SK-N-SH (cell line): ENCODE measurements at regions not wholly inside any gene's neighbourhood (a gene's known extent, or its start where the extent isn't known, plus 50 kb on each side); places are given as distances from the start of the nearest gene placed in this dataset.

Source experiments
- CTCF ChIA-PET: fragments of 300-600, 350-600 bp; formaldehyde crosslinking; extraction: SDS; loops from one replicate; lab custom pipeline; 2021; lab: Yijun Ruan, JAX
- POLR2A ChIA-PET: fragments of 350-600 bp; sonication (Branson Sonifier 250); formaldehyde crosslinking; extraction: SDS; loops from one replicate; lab custom pipeline; 2020; ENCODE audit warnings: antibody characterized with exemption, inconsistent platforms; lab: Yijun Ruan, JAX
- DNase-seq: peaks from one replicate; pipeline ENCODE4 v3.0.0; 2012
- H2AFZ ChIP-seq: fragments of 200-600 bp; sonication (generic); 2 replicates; pipeline ENCODE4 v1.8.1; 2016; ENCODE audit warnings: antibody characterized with exemption, mild to moderate bottlenecking, low read depth
- H3F3A ChIP-seq: fragments of 200-600 bp; sonication (generic); replicated peaks from 2 replicates; pipeline ENCODE3; 2016; ENCODE audit warnings: antibody characterized with exemption, mild to moderate bottlenecking; ENCODE audit not compliant: insufficient read depth
- H3K27ac ChIP-seq, 2 experiments: fragments of 200-500 bp in 1 of 2; fragments of 200-600 bp in 1 of 2; sonication (Bioruptor generic) in 1 of 2; sonication (generic), shearing (Covaris generic) in 1 of 2; 2 replicates each; pipeline versions ENCODE4 v1.5.1 to v1.6.1; 2014 to 2016; ENCODE audit warnings: low read depth in 2 of 2, inconsistent platforms in 1 of 2, low read length in 1 of 2, mild to moderate bottlenecking in 1 of 2, mixed read lengths in 1 of 2
- H3K27me3 ChIP-seq: fragments of 200-600 bp; sonication (generic), shearing (Covaris generic); 2 replicates; pipeline ENCODE4 v1.6.1; 2016; ENCODE audit warnings: mixed run types; ENCODE audit not compliant: insufficient read depth
- H3K36me3 ChIP-seq, 2 experiments: fragments of 200-500 bp in 1 of 2; fragments of 200-600 bp in 1 of 2; sonication (Bioruptor generic) in 1 of 2; sonication (generic) in 1 of 2; replicated peaks in 1 of 2; 2 replicates each; pipeline versions ENCODE3 to v1.5.1; 2014 to 2016; ENCODE audit warnings: low read length in 1 of 2, mild to moderate bottlenecking in 1 of 2; ENCODE audit not compliant: insufficient read depth in 2 of 2, control insufficient read depth in 1 of 2
- H3K4me1 ChIP-seq, 2 experiments: fragments of 200-500 bp in 1 of 2; fragments of 200-600 bp in 1 of 2; sonication (Bioruptor generic) in 1 of 2; sonication (generic), shearing (Covaris generic) in 1 of 2; 2 replicates each; pipeline versions ENCODE4 v1.5.1 to v1.6.1; 2014 to 2016; ENCODE audit warnings: low read depth in 1 of 2, low read length in 1 of 2, mixed run types in 1 of 2; ENCODE audit not compliant: insufficient read depth in 2 of 2, control insufficient read depth in 1 of 2
- H3K4me2 ChIP-seq: fragments of 200-600 bp; sonication (generic), shearing (Covaris generic); 2 replicates; pipeline ENCODE4 v1.6.1; 2017; ENCODE audit warnings: mixed run types
- H3K4me3 ChIP-seq, 2 experiments: fragments of 200-500 bp in 1 of 2; fragments of 200-600 bp in 1 of 2; sonication (Bioruptor generic) in 1 of 2; sonication (generic), shearing (Covaris generic) in 1 of 2; 2 replicates each; pipeline versions ENCODE4 v1.5.1 to v1.8.1; 2014 to 2016; ENCODE audit warnings: low read depth in 2 of 2, inconsistent platforms in 1 of 2, low read length in 1 of 2, mild to moderate bottlenecking in 1 of 2, mixed read lengths in 1 of 2, moderate library complexity in 1 of 2
- H3K79me2 ChIP-seq: fragments of 200-600 bp; sonication (generic); 2 replicates; pipeline ENCODE4 v1.8.1; 2017; ENCODE audit warnings: mild to moderate bottlenecking; ENCODE audit not compliant: insufficient read depth
- H3K9ac ChIP-seq: fragments of 200-600 bp; sonication (generic); 2 replicates; pipeline ENCODE4 v1.6.1; 2017; ENCODE audit warnings: mixed run types
- H3K9me2 ChIP-seq: fragments of 200-600 bp; sonication (generic); 2 replicates; pipeline ENCODE4 v1.6.1; 2017; ENCODE audit warnings: mixed run types
- H3K9me3 ChIP-seq: fragments of 200-600 bp; sonication (generic); 2 replicates; pipeline ENCODE4 v1.6.1; 2017; ENCODE audit warnings: mixed run types, mild to moderate bottlenecking, moderate library complexity
- H4K20me1 ChIP-seq: fragments of 200-600 bp; sonication (generic); 2 replicates; pipeline ENCODE4 v1.6.1; 2017; ENCODE audit warnings: mild to moderate bottlenecking, mixed run types; ENCODE audit not compliant: insufficient read depth
- ELF1 ChIP-seq: IDR thresholded peaks from 2 replicates; pipeline ENCODE4 v1.4.0; 2012
- EZH2phosphoT487 ChIP-seq: fragments of 200-600 bp; sonication (generic); IDR thresholded peaks from 2 replicates; pipeline ENCODE4 v1.6.1; 2017; ENCODE audit warnings: low read depth, mixed run types, mild to moderate bottlenecking, antibody characterized with exemption, moderate library complexity, borderline replicate concordance
- GATA2 ChIP-seq: sonication (generic); formaldehyde crosslinking; IDR thresholded peaks from 2 replicates; pipeline ENCODE4 v1.5.0; 2020; ENCODE audit warnings: mild to moderate bottlenecking, missing genetic modification reagents
- NFIC ChIP-seq: IDR thresholded peaks from 2 replicates; pipeline ENCODE4 v1.4.0; 2012; ENCODE audit warnings: borderline replicate concordance
- RAD21 ChIP-seq: IDR thresholded peaks from 2 replicates; pipeline ENCODE4 v1.6.1; 2012; ENCODE audit warnings: mild to moderate bottlenecking, low read length
- RCOR1 ChIP-seq: fragments of 150-350 bp; IDR thresholded peaks from 2 replicates; pipeline ENCODE4 v1.6.1; 2017; ENCODE audit warnings: antibody characterized with exemption, low read length
- RXRA ChIP-seq: IDR thresholded peaks from 2 replicates; pipeline ENCODE4 v1.4.0; 2012; ENCODE audit warnings: low read depth, mild to moderate bottlenecking, borderline replicate concordance
- WGBS: methylation state at CpG from one replicate; pipeline ENCODE4 v1.1.6; 2017; ENCODE audit warnings: low lambda C conversion rate; 5-methylcytosine and 5-hydroxymethylcytosine counted together
- TF ChIP-seq, protein P1 (sequence below): IDR thresholded peaks from 2 replicates; pipeline ENCODE4 v1.4.0; 2012; ENCODE audit warnings: low read depth, borderline replicate concordance
- TF ChIP-seq, protein P2 (sequence below): fragments of 200-600 bp; sonication (generic); IDR thresholded peaks from 2 replicates; pipeline ENCODE4 v1.6.1; 2017; ENCODE audit warnings: antibody characterized with exemption, mild to moderate bottlenecking, moderate library complexity
- TF ChIP-seq, protein P3 (sequence below): fragments of 150-350 bp; IDR thresholded peaks from 2 replicates; pipeline ENCODE4 v1.6.1; 2017; ENCODE audit warnings: antibody characterized with exemption, low read length, low read depth, borderline replicate concordance

DNA sequence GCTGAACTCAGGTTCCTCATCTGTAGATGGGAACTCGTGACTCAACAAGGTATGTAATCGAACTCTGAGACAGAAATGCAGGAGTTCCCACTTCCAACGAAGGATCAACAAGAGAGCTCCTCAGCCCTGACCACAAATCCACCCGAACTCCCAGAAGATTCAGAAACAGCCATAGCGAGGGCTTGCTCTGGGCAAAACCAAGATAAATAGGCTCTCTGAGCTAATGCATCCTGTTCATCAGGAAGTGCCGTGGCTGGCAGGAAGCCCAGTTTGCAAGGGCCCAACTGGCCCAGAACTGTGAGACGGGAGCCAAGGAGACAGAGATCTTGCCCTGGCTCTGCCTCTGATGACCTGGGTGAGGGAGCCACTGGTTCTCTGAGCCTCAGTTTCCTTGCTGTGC is 141.7 kb upstream of the PFKP start:
- H3K27ac ChIP-seq: no peak overlapping the region
- no peaks in the 10 kb centered on the region for H3K79me2 ChIP-seq
- no peaks in the 10 kb centered on the region for H4K20me1 ChIP-seq
- H3K27me3 ChIP-seq: no peaks in the 10 kb centered on the region; the same call in 1 of the 2 replicates
- WGBS: 45% methylated on average over 7 of the region's 7 CpGs
- H2AFZ ChIP-seq: no peak overlapping the region
- ChIA-PET CTCF (interaction anchor here (1.0 to 2.6 kb wide), 4 partner anchors 11 to 120 kb away, joined by 3 to 18 read pairs (median 3); no protein-coding TSS in a partner anchor), POLR2A (no interaction called here)
- H3K4me3 ChIP-seq: no peak overlapping the region
- H3K9me2 ChIP-seq: no peaks in the 10 kb centered on the region
- no peak overlapping the region for H3K9ac ChIP-seq
- peaks cover 13 to 20% of the 10 kb centered on the region in 2 experiments; a peak in 3 of 4 replicates for H3K4me1 ChIP-seq
- DNase-seq: no peak
- H3K4me2 ChIP-seq: peak overlapping the region; percentile 31; the same call in 1 of the 2 replicates
- no peak for TF ChIP-seq RCOR1
- no peak for TF ChIP-seq RXRA
- TF ChIP-seq ELF1: no peak
- TF ChIP-seq GATA2 (CRISPR knock-in tag): no peak
- TF ChIP-seq NFIC: peak; percentile 50
- TF ChIP-seq, protein P1, sequence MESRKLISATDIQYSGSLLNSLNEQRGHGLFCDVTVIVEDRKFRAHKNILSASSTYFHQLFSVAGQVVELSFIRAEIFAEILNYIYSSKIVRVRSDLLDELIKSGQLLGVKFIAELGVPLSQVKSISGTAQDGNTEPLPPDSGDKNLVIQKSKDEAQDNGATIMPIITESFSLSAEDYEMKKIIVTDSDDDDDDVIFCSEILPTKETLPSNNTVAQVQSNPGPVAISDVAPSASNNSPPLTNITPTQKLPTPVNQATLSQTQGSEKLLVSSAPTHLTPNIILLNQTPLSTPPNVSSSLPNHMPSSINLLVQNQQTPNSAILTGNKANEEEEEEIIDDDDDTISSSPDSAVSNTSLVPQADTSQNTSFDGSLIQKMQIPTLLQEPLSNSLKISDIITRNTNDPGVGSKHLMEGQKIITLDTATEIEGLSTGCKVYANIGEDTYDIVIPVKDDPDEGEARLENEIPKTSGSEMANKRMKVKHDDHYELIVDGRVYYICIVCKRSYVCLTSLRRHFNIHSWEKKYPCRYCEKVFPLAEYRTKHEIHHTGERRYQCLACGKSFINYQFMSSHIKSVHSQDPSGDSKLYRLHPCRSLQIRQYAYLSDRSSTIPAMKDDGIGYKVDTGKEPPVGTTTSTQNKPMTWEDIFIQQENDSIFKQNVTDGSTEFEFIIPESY: no peak
- TF ChIP-seq EZH2phosphoT487: no peak
- TF ChIP-seq RAD21: no peak
- H3F3A ChIP-seq: no peaks in the 10 kb centered on the region
- H3K9me3 ChIP-seq: no peaks in the 10 kb centered on the region
- H3K36me3 ChIP-seq: no peaks in the 10 kb centered on the region

DNA sequence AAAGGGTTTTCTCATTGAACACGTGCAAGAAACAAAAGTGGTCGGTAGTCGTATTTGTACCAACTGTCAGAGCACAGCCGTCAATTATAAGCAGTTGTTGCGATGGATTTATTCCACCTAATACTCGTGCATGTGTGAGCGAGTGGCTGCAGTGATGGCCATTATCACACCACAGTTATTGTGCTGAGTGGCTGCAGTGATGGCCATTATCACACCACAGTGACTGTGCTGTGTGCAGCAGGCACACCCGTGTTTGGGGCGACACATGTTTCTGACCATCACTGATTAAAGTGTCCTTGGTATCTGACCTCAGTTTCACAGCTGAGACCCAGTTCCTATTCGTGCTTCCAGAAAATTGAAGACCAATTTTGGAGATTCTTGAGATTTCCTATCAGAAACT is 142.9 kb upstream of the PFKP start:
- H3K4me2 ChIP-seq: no peak overlapping the region
- no peak overlapping the region for H2AFZ ChIP-seq
- WGBS: 63% methylated on average over 10 of the region's 10 CpGs
- no peak overlapping the region for H3K4me3 ChIP-seq
- H3K9ac ChIP-seq: no peak overlapping the region
- H4K20me1 ChIP-seq: no peaks in the 10 kb centered on the region
- H3K9me3 ChIP-seq: no peaks in the 10 kb centered on the region
- no peaks in the 10 kb centered on the region for H3K9me2 ChIP-seq
- no peaks in the 10 kb centered on the region for H3K36me3 ChIP-seq
- CTCF ChIA-PET: interaction anchor here (0.9 to 2.6 kb wide), 2 partner anchors 88 to 119 kb away, joined by 3 to 18 read pairs; no protein-coding TSS in a partner anchor
- DNase-seq: no peak
- TF ChIP-seq, protein P2, sequence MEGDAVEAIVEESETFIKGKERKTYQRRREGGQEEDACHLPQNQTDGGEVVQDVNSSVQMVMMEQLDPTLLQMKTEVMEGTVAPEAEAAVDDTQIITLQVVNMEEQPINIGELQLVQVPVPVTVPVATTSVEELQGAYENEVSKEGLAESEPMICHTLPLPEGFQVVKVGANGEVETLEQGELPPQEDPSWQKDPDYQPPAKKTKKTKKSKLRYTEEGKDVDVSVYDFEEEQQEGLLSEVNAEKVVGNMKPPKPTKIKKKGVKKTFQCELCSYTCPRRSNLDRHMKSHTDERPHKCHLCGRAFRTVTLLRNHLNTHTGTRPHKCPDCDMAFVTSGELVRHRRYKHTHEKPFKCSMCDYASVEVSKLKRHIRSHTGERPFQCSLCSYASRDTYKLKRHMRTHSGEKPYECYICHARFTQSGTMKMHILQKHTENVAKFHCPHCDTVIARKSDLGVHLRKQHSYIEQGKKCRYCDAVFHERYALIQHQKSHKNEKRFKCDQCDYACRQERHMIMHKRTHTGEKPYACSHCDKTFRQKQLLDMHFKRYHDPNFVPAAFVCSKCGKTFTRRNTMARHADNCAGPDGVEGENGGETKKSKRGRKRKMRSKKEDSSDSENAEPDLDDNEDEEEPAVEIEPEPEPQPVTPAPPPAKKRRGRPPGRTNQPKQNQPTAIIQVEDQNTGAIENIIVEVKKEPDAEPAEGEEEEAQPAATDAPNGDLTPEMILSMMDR: no peak
- TF ChIP-seq, protein P3, sequence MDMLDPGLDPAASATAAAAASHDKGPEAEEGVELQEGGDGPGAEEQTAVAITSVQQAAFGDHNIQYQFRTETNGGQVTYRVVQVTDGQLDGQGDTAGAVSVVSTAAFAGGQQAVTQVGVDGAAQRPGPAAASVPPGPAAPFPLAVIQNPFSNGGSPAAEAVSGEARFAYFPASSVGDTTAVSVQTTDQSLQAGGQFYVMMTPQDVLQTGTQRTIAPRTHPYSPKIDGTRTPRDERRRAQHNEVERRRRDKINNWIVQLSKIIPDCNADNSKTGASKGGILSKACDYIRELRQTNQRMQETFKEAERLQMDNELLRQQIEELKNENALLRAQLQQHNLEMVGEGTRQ: no peak
- POLR2A ChIA-PET: no interaction called here
- no peak overlapping the region for H3K27ac ChIP-seq
- no peaks in the 10 kb centered on the region; the same call in 1 of the 2 replicates for H3K27me3 ChIP-seq
- no peaks in the 10 kb centered on the region for H3K79me2 ChIP-seq
- H3F3A ChIP-seq: no peaks in the 10 kb centered on the region
- H3K4me1 ChIP-seq: peaks cover 13 to 20% of the 10 kb centered on the region in 2 experiments; a peak in 3 of 4 replicates
